ENCODE measurements at regions not wholly inside any gene's neighbourhood (a gene's known extent, or its start where the extent isn't known, plus 50 kb on each side); places are given as distances from the start of the nearest gene placed in this dataset.

DNA sequence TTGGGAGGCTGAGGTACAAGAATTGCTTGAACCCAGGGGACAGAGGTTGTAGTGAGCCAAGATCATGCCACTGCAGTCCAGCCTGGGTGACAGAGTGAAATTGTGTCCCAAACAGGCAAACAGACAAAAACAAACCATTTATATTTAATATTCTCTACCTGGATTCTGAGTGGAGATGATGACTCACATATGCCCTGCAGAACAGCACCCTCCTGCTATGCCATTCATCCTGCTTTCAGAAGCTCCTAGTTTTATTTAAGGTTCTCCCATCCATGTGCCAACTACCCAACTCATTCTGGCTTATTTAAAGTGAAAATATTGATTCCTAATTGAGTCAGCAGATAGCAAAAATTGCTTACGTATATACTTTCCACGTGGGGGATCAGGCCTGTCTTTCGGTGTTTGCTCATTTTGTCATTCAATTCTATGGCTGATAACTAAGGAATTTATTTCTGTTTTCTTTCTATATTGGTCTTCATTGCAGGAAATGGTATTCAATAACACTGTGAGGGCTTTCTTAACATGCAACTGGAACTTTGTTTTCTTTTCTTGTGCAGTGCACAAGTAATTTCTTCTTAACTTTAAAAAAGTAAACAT is 459.1 kb upstream of the JAG1 start:
- H3K23ac ChIP-seq (ENCODE audit: low read length in 2 of 2) = no peak overlapping the region
- no peak overlapping the region for H3K27ac ChIP-seq (ENCODE audit: low read length, poor library complexity, severe bottlenecking)
- no peak overlapping the region for H3K14ac ChIP-seq (ENCODE audit: low read length in 2 of 2)
- no peak overlapping the region for H2BK5ac ChIP-seq (ENCODE audit: low read depth, low read length, poor library complexity, severe bottlenecking)
- H3K18ac ChIP-seq (ENCODE audit: low read depth in 1 of 2, low read length in 2 of 2) = no peak overlapping the region
- H4K8ac ChIP-seq (ENCODE audit: low read length) = no peak overlapping the region
- H3K4me1 ChIP-seq (ENCODE audit: control insufficient read depth, insufficient read depth, low read depth, low read length) = peaks cover 5% of the 10 kb centered on the region
- H3K79me1 ChIP-seq (replicated peaks; ENCODE audit: low read length, poor library complexity, severe bottlenecking) = no peaks in the 10 kb centered on the region
- DNase-seq = no peak
- H3K27me3 ChIP-seq (ENCODE audit: control insufficient read depth in 1 of 2, insufficient read depth in 1 of 2, low read length in 2 of 2) = peaks cover 0 to 17% of the 10 kb centered on the region in 2 experiments
- no peak overlapping the region for H4K91ac ChIP-seq (ENCODE audit: low read length)
- H3K9ac ChIP-seq (ENCODE audit: low read length) = no peak overlapping the region
- H3K4ac ChIP-seq (ENCODE audit: low read depth in 1 of 2, low read length in 2 of 2) = no peak overlapping the region
- H3K4me3 ChIP-seq (ENCODE audit: insufficient read depth in 1 of 2, low read depth in 1 of 2, low read length in 2 of 2) = no peak overlapping the region
- H3K36me3 ChIP-seq (ENCODE audit: control insufficient read depth in 1 of 2, insufficient read depth in 2 of 2, low read depth in 1 of 2, low read length in 2 of 2) = no peaks in the 10 kb centered on the region
- no peaks in the 10 kb centered on the region for H3K9me3 ChIP-seq (ENCODE audit: control insufficient read depth, low read length)
- H2BK15ac ChIP-seq (ENCODE audit: low read depth, poor library complexity, severe bottlenecking) = no peak overlapping the region
- no peak overlapping the region for H2BK120ac ChIP-seq (ENCODE audit: low read depth, low read length)
- H3K4me2 ChIP-seq (ENCODE audit: low read length, poor library complexity, severe bottlenecking) = no peak overlapping the region
- WGBS = 90% methylated on average over 3 of the region's 3 CpGs
- no peak overlapping the region for H2AK5ac ChIP-seq (ENCODE audit: low read length, severe bottlenecking)
- H2AFZ ChIP-seq (ENCODE audit: low read depth, low read length) = no peak overlapping the region
- no peak overlapping the region for H2BK12ac ChIP-seq (ENCODE audit: low read length in 2 of 2)

DNA sequence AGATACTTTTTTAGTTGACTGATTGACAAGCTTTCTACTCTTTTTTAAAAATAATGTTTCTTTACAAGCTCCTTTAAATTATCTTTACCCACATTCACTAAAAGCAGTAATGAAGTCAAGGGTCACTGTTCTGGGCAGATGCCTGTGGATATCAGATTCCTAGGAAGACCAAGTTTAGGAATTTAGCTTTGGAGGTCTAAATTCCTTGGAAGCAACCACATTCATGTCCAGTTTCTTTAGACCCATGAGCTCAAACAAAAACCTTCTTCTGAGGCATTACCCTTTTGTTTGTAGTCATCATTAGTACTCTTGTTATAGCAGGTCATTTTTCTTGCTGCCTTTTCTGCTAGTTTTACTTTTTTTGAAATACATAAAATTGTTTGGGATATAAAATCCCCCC is 462.9 kb upstream of the JAG1 start:
- no peak overlapping the region for H2AK5ac ChIP-seq (ENCODE audit: low read length, severe bottlenecking)
- H3K9ac ChIP-seq (ENCODE audit: low read length) = no peak overlapping the region
- H2BK15ac ChIP-seq (ENCODE audit: low read depth, poor library complexity, severe bottlenecking) = no peak overlapping the region
- no peaks in the 10 kb centered on the region for H3K9me3 ChIP-seq (ENCODE audit: control insufficient read depth, low read length)
- H3K18ac ChIP-seq (ENCODE audit: low read depth in 1 of 2, low read length in 2 of 2) = no peak overlapping the region
- H4K8ac ChIP-seq (ENCODE audit: low read length) = no peak overlapping the region
- H3K4me3 ChIP-seq (ENCODE audit: insufficient read depth in 1 of 2, low read depth in 1 of 2, low read length in 2 of 2) = no peak overlapping the region
- peaks cover 0 to 26% of the 10 kb centered on the region in 2 experiments for H3K27me3 ChIP-seq (ENCODE audit: control insufficient read depth in 1 of 2, insufficient read depth in 1 of 2, low read length in 2 of 2)
- no peak overlapping the region for H3K23ac ChIP-seq (ENCODE audit: low read length in 2 of 2)
- no peaks in the 10 kb centered on the region for H3K36me3 ChIP-seq (ENCODE audit: control insufficient read depth in 1 of 2, insufficient read depth in 2 of 2, low read depth in 1 of 2, low read length in 2 of 2)
- H2AFZ ChIP-seq (ENCODE audit: low read depth, low read length) = no peak overlapping the region
- H3K4ac ChIP-seq (ENCODE audit: low read depth in 1 of 2, low read length in 2 of 2) = no peak overlapping the region
- peak overlapping the region; percentile 11 for H3K4me2 ChIP-seq (ENCODE audit: low read length, poor library complexity, severe bottlenecking)
- no peak overlapping the region for H2BK120ac ChIP-seq (ENCODE audit: low read depth, low read length)
- no peak for DNase-seq
- no peak overlapping the region for H2BK5ac ChIP-seq (ENCODE audit: low read depth, low read length, poor library complexity, severe bottlenecking)
- peaks cover 5% of the 10 kb centered on the region for H3K4me1 ChIP-seq (ENCODE audit: control insufficient read depth, insufficient read depth, low read depth, low read length)
- peak overlapping the region; percentile 41 for H3K27ac ChIP-seq (ENCODE audit: low read length, poor library complexity, severe bottlenecking)
- no peak overlapping the region for H4K91ac ChIP-seq (ENCODE audit: low read length)
- no peak overlapping the region for H3K14ac ChIP-seq (ENCODE audit: low read length in 2 of 2)
- no peak overlapping the region for H2BK12ac ChIP-seq (ENCODE audit: low read length in 2 of 2)
- no peaks in the 10 kb centered on the region for H3K79me1 ChIP-seq (replicated peaks; ENCODE audit: low read length, poor library complexity, severe bottlenecking)

GRCh38 chr20:11137688-11138087 is 463.9 kb upstream of the JAG1 start:
- DNase-seq = no peak
- H3K4me1 ChIP-seq (ENCODE audit: control insufficient read depth, insufficient read depth, low read depth, low read length) = peaks cover 3% of the 10 kb centered on the region
- H2BK120ac ChIP-seq (ENCODE audit: low read depth, low read length) = no peak overlapping the region
- 84% methylated on average over 3 of the region's 3 CpGs for WGBS
- no peak overlapping the region for H3K4me2 ChIP-seq (ENCODE audit: low read length, poor library complexity, severe bottlenecking)
- H3K4ac ChIP-seq (ENCODE audit: low read depth in 1 of 2, low read length in 2 of 2) = no peak overlapping the region
- no peak overlapping the region for H2BK5ac ChIP-seq (ENCODE audit: low read depth, low read length, poor library complexity, severe bottlenecking)
- peaks cover 0 to 36% of the 10 kb centered on the region in 2 experiments for H3K27me3 ChIP-seq (ENCODE audit: control insufficient read depth in 1 of 2, insufficient read depth in 1 of 2, low read length in 2 of 2)
- H3K27ac ChIP-seq (ENCODE audit: low read length, poor library complexity, severe bottlenecking) = no peak overlapping the region
- no peak overlapping the region for H4K8ac ChIP-seq (ENCODE audit: low read length)
- no peaks in the 10 kb centered on the region for H3K36me3 ChIP-seq (ENCODE audit: control insufficient read depth in 1 of 2, insufficient read depth in 2 of 2, low read depth in 1 of 2, low read length in 2 of 2)
- no peak overlapping the region for H3K9ac ChIP-seq (ENCODE audit: low read length)
- H3K14ac ChIP-seq (ENCODE audit: low read length in 2 of 2) = no peak overlapping the region
- no peaks in the 10 kb centered on the region for H3K79me1 ChIP-seq (replicated peaks; ENCODE audit: low read length, poor library complexity, severe bottlenecking)
- H3K9me3 ChIP-seq (ENCODE audit: control insufficient read depth, low read length) = no peaks in the 10 kb centered on the region
- no peak overlapping the region for H3K18ac ChIP-seq (ENCODE audit: low read depth in 1 of 2, low read length in 2 of 2)
- peak overlapping the region; percentile 16 for H2AK5ac ChIP-seq (ENCODE audit: low read length, severe bottlenecking)
- H3K23ac ChIP-seq (ENCODE audit: low read length in 2 of 2) = no peak overlapping the region
- H4K91ac ChIP-seq (ENCODE audit: low read length) = no peak overlapping the region
- no peak overlapping the region for H2BK12ac ChIP-seq (ENCODE audit: low read length in 2 of 2)
- H3K4me3 ChIP-seq (ENCODE audit: insufficient read depth in 1 of 2, low read depth in 1 of 2, low read length in 2 of 2) = no peak overlapping the region
- no peak overlapping the region for H2AFZ ChIP-seq (ENCODE audit: low read depth, low read length)
- H2BK15ac ChIP-seq (ENCODE audit: low read depth, poor library complexity, severe bottlenecking) = no peak overlapping the region

GRCh38 chr20:11140359-11140758 is 466.6 kb upstream of the JAG1 start:
- H3K4ac ChIP-seq (ENCODE audit: low read depth in 1 of 2, low read length in 2 of 2) = no peak overlapping the region
- no peak overlapping the region for H2BK12ac ChIP-seq (ENCODE audit: low read length in 2 of 2)
- no peak overlapping the region for H2BK120ac ChIP-seq (ENCODE audit: low read depth, low read length)
- no peak overlapping the region for H2AFZ ChIP-seq (ENCODE audit: low read depth, low read length)
- no peak overlapping the region for H4K8ac ChIP-seq (ENCODE audit: low read length)
- no peak overlapping the region for H3K4me2 ChIP-seq (ENCODE audit: low read length, poor library complexity, severe bottlenecking)
- peak overlapping the region in 1 of 2 experiments; percentile 9 for H3K18ac ChIP-seq (ENCODE audit: low read depth in 1 of 2, low read length in 2 of 2)
- H3K36me3 ChIP-seq (ENCODE audit: control insufficient read depth in 1 of 2, insufficient read depth in 2 of 2, low read depth in 1 of 2, low read length in 2 of 2) = no peaks in the 10 kb centered on the region
- H3K27ac ChIP-seq (ENCODE audit: low read length, poor library complexity, severe bottlenecking) = no peak overlapping the region
- no peak overlapping the region for H3K14ac ChIP-seq (ENCODE audit: low read length in 2 of 2)
- no peak overlapping the region for H3K9ac ChIP-seq (ENCODE audit: low read length)
- H3K9me3 ChIP-seq (ENCODE audit: control insufficient read depth, low read length) = no peaks in the 10 kb centered on the region
- H2BK15ac ChIP-seq (ENCODE audit: low read depth, poor library complexity, severe bottlenecking) = no peak overlapping the region
- H3K79me1 ChIP-seq (replicated peaks; ENCODE audit: low read length, poor library complexity, severe bottlenecking) = no peaks in the 10 kb centered on the region
- peaks cover 0 to 37% of the 10 kb centered on the region in 2 experiments for H3K27me3 ChIP-seq (ENCODE audit: control insufficient read depth in 1 of 2, insufficient read depth in 1 of 2, low read length in 2 of 2)
- no peak overlapping the region for H4K91ac ChIP-seq (ENCODE audit: low read length)
- DNase-seq = peak; percentile 11
- H3K4me1 ChIP-seq (ENCODE audit: control insufficient read depth, insufficient read depth, low read depth, low read length) = peaks cover 3% of the 10 kb centered on the region
- H2BK5ac ChIP-seq (ENCODE audit: low read depth, low read length, poor library complexity, severe bottlenecking) = peak overlapping the region; percentile 1
- H3K4me3 ChIP-seq (ENCODE audit: insufficient read depth in 1 of 2, low read depth in 1 of 2, low read length in 2 of 2) = no peak overlapping the region
- 89% methylated on average over 3 of the region's 3 CpGs for WGBS
- no peak overlapping the region for H2AK5ac ChIP-seq (ENCODE audit: low read length, severe bottlenecking)
- H3K23ac ChIP-seq (ENCODE audit: low read length in 2 of 2) = no peak overlapping the region

Data from mesenchymal stem cell (in vitro differentiated cells and primary cell).